RWPE2 (cell line): ENCODE measurements at regions not wholly inside any gene's neighbourhood (a gene's known extent, or its start where the extent isn't known, plus 50 kb on each side); places are given as distances from the start of the nearest gene placed in this dataset.

Experiments
- ATAC-seq: fragments of 200-7000 bp; cut with Tn5 transposase; 3 replicates; pipeline ENCODE4 v1.9.1; 2021; ENCODE audit warnings: low read depth
- DNase-seq: peaks from one replicate; pipeline ENCODE4 v3.0.0-alpha.2; 2020; ENCODE audit warnings: low spot score
- H3K27ac ChIP-seq: fragments of 450-650 bp; 2 replicates; pipeline ENCODE4 v1.5.1; 2017; ENCODE audit warnings: mild to moderate bottlenecking; ENCODE audit not compliant: poor library complexity, severe bottlenecking
- H3K27me3 ChIP-seq: fragments of 250-450 bp; sonication (Bioruptor Pico); 2 replicates; pipeline ENCODE4 v1.5.1; 2021; ENCODE audit warnings: mild to moderate bottlenecking, moderate library complexity; ENCODE audit not compliant: insufficient read depth, poor library complexity, severe bottlenecking
- H3K36me3 ChIP-seq: fragments of 250-450 bp; sonication (Bioruptor Pico); 2 replicates; pipeline ENCODE4 v1.5.1; 2020; ENCODE audit warnings: low read depth, mild to moderate bottlenecking, moderate library complexity
- H3K4me1 ChIP-seq: fragments of 250-450 bp; sonication (Bioruptor Pico); 2 replicates; pipeline ENCODE4 v1.5.1; 2021; ENCODE audit warnings: mild to moderate bottlenecking, moderate library complexity; ENCODE audit not compliant: insufficient read depth, poor library complexity, severe bottlenecking
- H3K4me3 ChIP-seq: fragments of 250-450 bp; sonication (Bioruptor Pico); 2 replicates; pipeline ENCODE4 v1.5.1; 2021; ENCODE audit warnings: mild to moderate bottlenecking, moderate library complexity; ENCODE audit not compliant: severe bottlenecking
- H3K9me3 ChIP-seq: fragments of 250-450 bp; sonication (Bioruptor Pico); 2 replicates; pipeline ENCODE4 v1.5.1; 2021; ENCODE audit warnings: mild to moderate bottlenecking, moderate library complexity; ENCODE audit not compliant: severe bottlenecking
- TF ChIP-seq, protein P1 (sequence below): fragments of 450-650 bp; IDR thresholded peaks from one replicate; pipeline ENCODE4 v1.5.1; 2017; ENCODE audit warnings: mild to moderate bottlenecking, moderate library complexity; ENCODE audit not compliant: poor library complexity, severe bottlenecking

DNA sequence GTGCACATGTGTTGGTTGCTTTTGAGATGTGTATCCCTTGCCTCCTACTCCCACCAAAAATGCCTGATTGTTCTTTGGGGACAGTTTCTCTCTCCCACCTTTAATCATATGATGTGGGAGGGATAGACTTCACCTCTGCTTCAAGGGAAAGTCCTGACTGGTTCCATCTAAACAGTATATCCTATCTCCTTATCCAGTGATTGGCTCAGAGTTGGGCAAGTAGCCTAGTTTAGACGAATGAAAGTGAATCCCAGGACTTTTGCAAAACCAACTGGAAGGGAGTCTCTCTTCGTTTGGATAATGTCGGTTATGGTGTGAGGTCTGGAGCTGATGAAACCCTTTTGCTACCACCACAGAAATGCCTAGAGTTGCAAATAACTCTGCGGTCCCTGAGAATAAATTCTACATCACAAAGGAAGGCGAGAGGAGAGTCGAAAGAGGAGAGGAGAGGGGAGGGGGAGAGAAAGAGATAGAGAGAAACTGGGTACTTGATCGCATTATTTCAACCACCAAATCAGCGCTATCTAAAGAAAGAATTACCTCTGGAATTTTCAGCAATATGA, 77.1 kb upstream of the SALL1 start:
- Histone ChIP-seq H3K4me1 (no peaks in the 10 kb centered on the region), H3K36me3 (no peaks in the 10 kb centered on the region), H3K27ac (no peak overlapping the region), H3K27me3 (no peaks in the 10 kb centered on the region), H3K4me3 (no peak overlapping the region), H3K9me3 (no peaks in the 10 kb centered on the region)
- ATAC-seq (no peak), DNase-seq (no peak)
- TF ChIP-seq, protein P1, sequence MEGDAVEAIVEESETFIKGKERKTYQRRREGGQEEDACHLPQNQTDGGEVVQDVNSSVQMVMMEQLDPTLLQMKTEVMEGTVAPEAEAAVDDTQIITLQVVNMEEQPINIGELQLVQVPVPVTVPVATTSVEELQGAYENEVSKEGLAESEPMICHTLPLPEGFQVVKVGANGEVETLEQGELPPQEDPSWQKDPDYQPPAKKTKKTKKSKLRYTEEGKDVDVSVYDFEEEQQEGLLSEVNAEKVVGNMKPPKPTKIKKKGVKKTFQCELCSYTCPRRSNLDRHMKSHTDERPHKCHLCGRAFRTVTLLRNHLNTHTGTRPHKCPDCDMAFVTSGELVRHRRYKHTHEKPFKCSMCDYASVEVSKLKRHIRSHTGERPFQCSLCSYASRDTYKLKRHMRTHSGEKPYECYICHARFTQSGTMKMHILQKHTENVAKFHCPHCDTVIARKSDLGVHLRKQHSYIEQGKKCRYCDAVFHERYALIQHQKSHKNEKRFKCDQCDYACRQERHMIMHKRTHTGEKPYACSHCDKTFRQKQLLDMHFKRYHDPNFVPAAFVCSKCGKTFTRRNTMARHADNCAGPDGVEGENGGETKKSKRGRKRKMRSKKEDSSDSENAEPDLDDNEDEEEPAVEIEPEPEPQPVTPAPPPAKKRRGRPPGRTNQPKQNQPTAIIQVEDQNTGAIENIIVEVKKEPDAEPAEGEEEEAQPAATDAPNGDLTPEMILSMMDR = no peak

DNA sequence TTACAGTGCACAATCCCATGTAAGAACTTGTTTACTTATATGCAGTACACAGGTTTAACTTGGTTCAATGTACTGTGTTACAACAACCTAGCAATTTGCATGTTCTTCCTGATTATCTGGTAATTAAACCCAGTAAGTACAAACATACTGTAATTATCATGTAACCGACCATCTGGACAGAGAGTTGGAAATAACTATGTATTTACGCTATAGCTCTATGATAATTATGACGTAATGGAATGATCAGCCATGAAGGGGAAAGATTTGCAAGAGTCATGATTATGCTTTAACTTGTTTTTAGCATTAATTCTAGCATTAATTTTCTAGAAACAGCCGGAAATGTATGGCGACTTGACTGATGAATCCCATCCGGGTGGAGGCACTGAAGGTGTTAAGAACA, 74.8 kb upstream of the SALL1 start:
- Histone ChIP-seq H3K36me3 (no peaks in the 10 kb centered on the region), H3K4me1 (no peaks in the 10 kb centered on the region), H3K9me3 (no peaks in the 10 kb centered on the region), H3K27ac (no peak overlapping the region), H3K27me3 (no peaks in the 10 kb centered on the region), H3K4me3 (no peak overlapping the region)
- no peak for ATAC-seq
- TF ChIP-seq, protein P1 = no peak
- no peak for DNase-seq

DNA sequence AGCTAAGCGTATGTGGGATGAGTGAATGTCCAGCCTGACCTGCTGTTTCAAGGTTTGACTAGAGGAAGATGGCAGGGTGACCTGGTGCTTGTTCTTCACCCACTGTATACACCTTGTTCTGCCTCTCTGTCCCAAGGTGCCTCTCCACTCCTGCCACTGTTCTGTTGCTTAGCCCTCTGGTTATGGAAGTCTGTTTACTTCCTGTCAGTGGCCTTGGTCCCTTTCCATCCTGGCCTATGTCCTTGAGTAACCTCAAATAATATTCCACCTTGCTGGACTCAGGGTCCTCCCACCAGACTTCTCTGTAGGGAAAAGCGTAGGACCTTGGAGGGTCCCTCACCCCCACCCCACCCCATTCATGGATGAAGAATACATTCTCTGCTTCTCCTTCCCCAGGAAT, 73.2 kb upstream of the SALL1 start:
- H3K36me3 ChIP-seq = no peaks in the 10 kb centered on the region
- H3K4me1 ChIP-seq = no peaks in the 10 kb centered on the region
- no peaks in the 10 kb centered on the region for H3K27me3 ChIP-seq
- no peaks in the 10 kb centered on the region for H3K9me3 ChIP-seq
- TF ChIP-seq, protein P1 = no peak
- ATAC-seq = no peak
- DNase-seq = no peak
- H3K27ac ChIP-seq = no peak overlapping the region
- no peak overlapping the region for H3K4me3 ChIP-seq

DNA sequence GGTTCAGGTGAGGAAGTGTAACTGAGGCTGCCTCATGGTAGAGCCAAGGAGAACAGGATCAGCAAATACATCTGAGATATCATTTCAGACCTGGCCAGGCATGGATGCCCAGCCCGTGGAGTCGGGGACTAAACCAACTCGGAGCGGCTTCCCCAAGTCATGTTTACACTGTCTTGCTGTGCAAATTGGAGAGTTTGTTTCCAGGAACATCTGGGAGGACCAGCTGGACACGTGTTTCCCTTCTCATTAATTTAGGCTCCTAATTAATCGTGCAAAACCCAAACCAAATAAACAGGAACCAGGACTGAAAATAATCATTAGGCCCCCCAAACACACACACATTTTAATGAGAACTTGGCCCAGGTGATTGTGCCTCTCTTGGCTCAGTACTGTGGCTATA, 70.9 kb upstream of the SALL1 start:
- Histone ChIP-seq H3K4me3 (no peak overlapping the region), H3K27ac (no peak overlapping the region), H3K27me3 (no peaks in the 10 kb centered on the region), H3K4me1 (no peaks in the 10 kb centered on the region), H3K36me3 (no peaks in the 10 kb centered on the region), H3K9me3 (peaks cover 3% of the 10 kb centered on the region)
- TF ChIP-seq, protein P1 = no peak
- DNase-seq = no peak
- no peak for ATAC-seq

DNA sequence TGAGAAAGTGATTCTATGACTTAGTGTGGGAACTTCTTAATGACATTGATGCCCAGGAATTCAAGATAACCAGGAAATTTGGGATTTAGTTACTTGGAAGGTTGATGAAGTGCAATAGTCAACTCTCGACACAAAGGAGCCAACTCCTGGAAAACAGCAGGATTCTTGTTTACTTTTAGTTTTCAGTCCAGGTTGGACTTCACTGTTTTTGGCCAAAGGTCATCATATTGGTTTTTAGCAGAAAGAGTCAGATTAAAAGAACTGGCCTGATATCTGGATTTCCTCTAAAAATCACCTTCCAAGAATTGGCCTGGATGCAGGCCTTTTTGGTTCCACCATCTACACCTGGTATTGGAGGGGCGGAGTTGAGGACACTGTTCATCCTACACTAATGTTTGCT, 60.1 kb upstream of the SALL1 start:
- Histone ChIP-seq H3K27me3 (peaks cover 4% of the 10 kb centered on the region), H3K4me1 (no peaks in the 10 kb centered on the region), H3K36me3 (no peaks in the 10 kb centered on the region), H3K27ac (no peak overlapping the region), H3K9me3 (no peaks in the 10 kb centered on the region), H3K4me3 (no peak overlapping the region)
- TF ChIP-seq, protein P1 = no peak
- DNase-seq = no peak
- no peak for ATAC-seq
